H9 (cell line): ENCODE measurements at regions not wholly inside any gene's neighbourhood (a gene's known extent, or its start where the extent isn't known, plus 50 kb on each side); places are given as distances from the start of the nearest gene placed in this dataset.

Experiments
- DNase-seq: peaks from one replicate; pipeline ENCODE4 v3.0.0-alpha.2; 2017
- H2AFZ ChIP-seq: one replicate; pipeline ENCODE4 v1.6.1; 2013; ENCODE audit warnings: mild to moderate bottlenecking, low read length, control low read depth, moderate library complexity
- H2AK5ac ChIP-seq: 2 replicates; pipeline ENCODE4 v1.6.1; 2013; ENCODE audit warnings: low read length, control low read depth, mixed read lengths; ENCODE audit not compliant: insufficient read length
- H2BK120ac ChIP-seq: one replicate; pipeline ENCODE4 v1.6.1; 2013; ENCODE audit warnings: low read depth, mild to moderate bottlenecking, low read length, control low read depth, inconsistent platforms; ENCODE audit not compliant: poor library complexity, severe bottlenecking
- H2BK12ac ChIP-seq: 2 replicates; pipeline ENCODE4 v1.6.1; 2013; ENCODE audit warnings: low read length, control low read depth, mixed read lengths, low read depth; ENCODE audit not compliant: insufficient read length
- H2BK15ac ChIP-seq: 2 replicates; pipeline ENCODE4 v1.6.1; 2013; ENCODE audit warnings: low read depth, low read length, control low read depth
- H2BK20ac ChIP-seq: one replicate; pipeline ENCODE4 v1.6.1; 2013; ENCODE audit warnings: low read depth, mild to moderate bottlenecking, low read length, control low read depth, inconsistent platforms; ENCODE audit not compliant: poor library complexity, severe bottlenecking
- H2BK5ac ChIP-seq: 2 replicates; pipeline ENCODE4 v1.6.1; 2013; ENCODE audit warnings: low read length, control low read depth, mixed read lengths; ENCODE audit not compliant: insufficient read length
- H3K14ac ChIP-seq: 2 replicates; pipeline ENCODE4 v1.6.1; 2013; ENCODE audit warnings: low read length, control low read depth; ENCODE audit not compliant: insufficient read depth
- H3K18ac ChIP-seq: 2 replicates; pipeline ENCODE4 v1.6.1; 2013; ENCODE audit warnings: low read depth, mild to moderate bottlenecking, mixed read lengths, low read length, control low read depth; ENCODE audit not compliant: insufficient read length
- H3K23ac ChIP-seq: 2 replicates; pipeline ENCODE4 v1.6.1; 2013; ENCODE audit warnings: low read length, control low read depth, mixed read lengths, low read depth; ENCODE audit not compliant: insufficient read length
- H3K23me2 ChIP-seq: 2 replicates; pipeline ENCODE4 v1.6.1; 2013; ENCODE audit warnings: low read depth, mild to moderate bottlenecking, mixed read lengths, low read length, control low read depth; ENCODE audit not compliant: insufficient read length, poor library complexity, severe bottlenecking
- H3K27ac ChIP-seq: 2 replicates; pipeline ENCODE4 v1.5.1; 2013; ENCODE audit warnings: low read length, control low read depth, mixed read lengths, low read depth; ENCODE audit not compliant: insufficient read length
- H3K27me3 ChIP-seq: 2 replicates; pipeline ENCODE4 v1.6.1; 2013; ENCODE audit warnings: low read length, control low read depth, inconsistent platforms; ENCODE audit not compliant: insufficient read depth
- H3K4ac ChIP-seq: 2 replicates; pipeline ENCODE4 v1.6.1; 2013; ENCODE audit warnings: low read depth, mild to moderate bottlenecking, control low read depth, inconsistent platforms, low read length, moderate library complexity
- H3K4me1 ChIP-seq: 2 replicates; pipeline ENCODE4 v1.6.1; 2013; ENCODE audit warnings: low read length, control low read depth, inconsistent platforms; ENCODE audit not compliant: insufficient read depth
- H3K4me2 ChIP-seq: 2 replicates; pipeline ENCODE4 v1.6.1; 2013; ENCODE audit warnings: low read length, control low read depth, mixed read lengths; ENCODE audit not compliant: insufficient read length, insufficient read depth
- H3K56ac ChIP-seq: 2 replicates; pipeline ENCODE4 v1.6.1; 2013; ENCODE audit warnings: low read depth, mild to moderate bottlenecking, mixed read lengths, low read length, control low read depth; ENCODE audit not compliant: insufficient read length
- H3K79me1 ChIP-seq: 2 replicates; pipeline ENCODE4 v1.6.1; 2013; ENCODE audit warnings: low read depth, mild to moderate bottlenecking, moderate library complexity, low read length, control low read depth, inconsistent platforms; ENCODE audit not compliant: insufficient read depth, poor library complexity, severe bottlenecking
- H3K79me2 ChIP-seq: 2 replicates; pipeline ENCODE4 v1.6.1; 2013; ENCODE audit warnings: low read length, control low read depth, inconsistent platforms; ENCODE audit not compliant: insufficient read depth
- H3K9ac ChIP-seq: 2 replicates; pipeline ENCODE4 v1.6.1; 2013; ENCODE audit warnings: low read length, control low read depth, mixed read lengths; ENCODE audit not compliant: insufficient read length; ENCODE audit errors: extremely low read depth
- H3K9me3 ChIP-seq: one replicate; pipeline ENCODE4 v1.6.1; 2013; ENCODE audit warnings: low read depth, low read length, inconsistent platforms; ENCODE audit not compliant: control insufficient read depth
- H3T11ph ChIP-seq: one replicate; pipeline ENCODE4 v1.6.1; 2013; ENCODE audit warnings: mild to moderate bottlenecking, low read length, control low read depth, inconsistent platforms
- H4K20me1 ChIP-seq: one replicate; pipeline ENCODE4 v1.6.1; 2013; ENCODE audit not compliant: control insufficient read depth, insufficient read length, insufficient read depth
- H4K5ac ChIP-seq: 2 replicates; pipeline ENCODE4 v1.6.1; 2013; ENCODE audit warnings: low read depth, mild to moderate bottlenecking, mixed read lengths, low read length, control low read depth; ENCODE audit not compliant: insufficient read length
- H4K8ac ChIP-seq: replicated peaks from 2 replicates; pipeline ENCODE4 v1.6.1; 2013; ENCODE audit warnings: low read length, control low read depth, mixed read lengths, low read depth; ENCODE audit not compliant: insufficient read length
- H4K91ac ChIP-seq: 2 replicates; pipeline ENCODE4 v1.6.1; 2013; ENCODE audit warnings: low read depth, mild to moderate bottlenecking, moderate library complexity, mixed read lengths, low read length, control low read depth; ENCODE audit not compliant: insufficient read length
- H3K27ac Mint-ChIP-seq, 3 experiments: 2 replicates in 2 of 3; 3 replicates in 1 of 3; pipeline ENCODE4 v1.8.0; 2020 to 2021; ENCODE audit warnings: mixed read lengths in 3 of 3, mild to moderate bottlenecking in 1 of 3, moderate library complexity in 1 of 3
- H3K27me3 Mint-ChIP-seq: 2 replicates; pipeline ENCODE4 v1.8.0; 2021; ENCODE audit warnings: low read depth, mild to moderate bottlenecking, moderate library complexity, mixed read lengths
- H3K36me3 Mint-ChIP-seq, 3 experiments: 2 replicates in 2 of 3; 3 replicates in 1 of 3; pipeline ENCODE4 v1.8.0; 2020 to 2021; ENCODE audit warnings: low read depth in 3 of 3, mixed read lengths in 3 of 3; ENCODE audit not compliant: insufficient read depth in 1 of 3
- H3K4me1 Mint-ChIP-seq, 2 experiments: 2 replicates each; pipeline ENCODE4 v1.8.0; 2020; ENCODE audit warnings: mixed read lengths in 2 of 2
- H3K4me3 Mint-ChIP-seq, 2 experiments: 2 replicates in 1 of 2; 3 replicates in 1 of 2; pipeline ENCODE4 v1.8.0; 2020 to 2021; ENCODE audit warnings: mild to moderate bottlenecking in 2 of 2, mixed read lengths in 2 of 2, moderate library complexity in 1 of 2
- H3K9me3 Mint-ChIP-seq, 2 experiments: 2 replicates in 1 of 2; 3 replicates in 1 of 2; pipeline ENCODE4 v1.8.0; 2020; ENCODE audit warnings: mild to moderate bottlenecking in 2 of 2, mixed read lengths in 2 of 2, moderate library complexity in 1 of 2
- CTCF ChIP-seq: fragments of 200-600 bp; sonication (generic); conservative IDR thresholded peaks from 3 replicates; pipeline ENCODE4 v1.8.0; 2021; ENCODE audit warnings: antibody characterized with exemption, mild to moderate bottlenecking
- WGBS: extraction: QIAGEN DNeasy Blood & Tissue Kit; methylation state at CpG from one replicate; pipeline ENCODE4 v1.1.7; 2013; ENCODE audit warnings: missing lambda C conversion rate, low lambda C conversion rate, mixed read lengths; ENCODE audit not compliant: insufficient read length; ENCODE audit errors: extremely low coverage; 5-methylcytosine and 5-hydroxymethylcytosine counted together

- no peaks in the 10 kb centered on the region for H3K79me1 ChIP-seq
- no peak overlapping the region for H2BK15ac ChIP-seq
- H2BK120ac ChIP-seq = no peak overlapping the region
- no peak overlapping the region for H3K14ac ChIP-seq
- no peak overlapping the region for H4K91ac ChIP-seq
- H4K5ac ChIP-seq = no peak overlapping the region
- H3T11ph ChIP-seq = no peak overlapping the region
- H3K9me3 ChIP-seq = no peaks in the 10 kb centered on the region
- H3K23ac ChIP-seq = no peak overlapping the region
- H3K4me1 ChIP-seq = no peaks in the 10 kb centered on the region
- Mint-ChIP-seq H3K27ac (no peak overlapping the region; a peak in 2 of 7 replicates), H3K27me3 (peaks cover 5% of the 10 kb centered on the region), H3K36me3 (no peaks in the 10 kb centered on the region), H3K9me3 (no peaks in the 10 kb centered on the region), H3K4me1 (peaks cover 9% of the 10 kb centered on the region in 2 experiments; a peak in 3 of 4 replicates), H3K4me3 (no peak overlapping the region)
- no peak overlapping the region for H2BK12ac ChIP-seq
- no peak overlapping the region for H2AK5ac ChIP-seq
- no peaks in the 10 kb centered on the region for H3K23me2 ChIP-seq
- WGBS = no CpG with 5 or more reads among the region's 7 CpGs
- no peak for TF ChIP-seq CTCF
- H3K4me2 ChIP-seq = no peak overlapping the region
- no peak overlapping the region for H3K4ac ChIP-seq
- no peaks in the 10 kb centered on the region for H3K27me3 ChIP-seq
- no peaks in the 10 kb centered on the region for H4K20me1 ChIP-seq
- H3K27ac ChIP-seq = no peak overlapping the region
- no peak overlapping the region for H2BK5ac ChIP-seq
- H3K9ac ChIP-seq = no peak overlapping the region
- H2AFZ ChIP-seq = no peak overlapping the region
- H2BK20ac ChIP-seq = no peak overlapping the region
- DNase-seq = no peak
- no peak overlapping the region for H3K18ac ChIP-seq
- no peak overlapping the region for H4K8ac ChIP-seq
- H3K79me2 ChIP-seq = no peaks in the 10 kb centered on the region
- H3K56ac ChIP-seq = no peak overlapping the region
These were observed 144.7 kb upstream of the COPS8 start for GRCh38 chr2:236940916-236941520.
